ENCODE measurements at regions not wholly inside any gene's neighbourhood (a gene's known extent, or its start where the extent isn't known, plus 50 kb on each side); places are given as distances from the start of the nearest gene placed in this dataset.

GRCh38 chr16:52928955-52929354 is 123.7 kb downstream of the CHD9NB start:
- dilution Hi-C loops (cut with MboI; ENCODE audit: extremely low pct_ligation_motif_present, low sequenced_read_pairs), result no loop called here

GRCh38 chr16:52925143-52925542 is 127.6 kb downstream of the CHD9NB start:
- Histone ChIP-seq H3K4me2 (ENCODE audit: control insufficient read depth, extremely low read depth, insufficient read depth, low read depth, low read length) (no peak overlapping the region), H3K36me3 (ENCODE audit: control insufficient read depth in 2 of 2, extremely low read depth in 1 of 2, insufficient read depth in 2 of 2, low read length in 2 of 2) (no peaks in the 10 kb centered on the region), H3K4me3 (ENCODE audit: control insufficient read depth in 2 of 3, extremely low read depth in 1 of 3, insufficient read depth in 2 of 3, low read depth in 1 of 3, low read length in 3 of 3) (no peak overlapping the region), H2AFZ (ENCODE audit: control insufficient read depth, low read length) (no peak overlapping the region), H3K27me3 (ENCODE audit: control insufficient read depth, extremely low read depth, insufficient read depth, low read length) (no peaks in the 10 kb centered on the region), H3K9ac (ENCODE audit: control insufficient read depth, extremely low read depth, insufficient read depth, low read length) (no peak overlapping the region), H3K9me1 (ENCODE audit: control insufficient read depth, extremely low read depth, insufficient read depth, low read length) (no peaks in the 10 kb centered on the region), H3K79me2 (ENCODE audit: control insufficient read depth, insufficient read depth, low read length) (no peaks in the 10 kb centered on the region), H3K4me1 (ENCODE audit: control insufficient read depth, extremely low read depth, insufficient read depth, low read length) (no peaks in the 10 kb centered on the region), H4K20me1 (ENCODE audit: control insufficient read depth, extremely low read depth, insufficient read depth, low read length) (no peaks in the 10 kb centered on the region), H3K27ac (ENCODE audit: control insufficient read depth, insufficient read depth, low read length) (no peak overlapping the region), H3K9me3 (ENCODE audit: control insufficient read depth, low read depth, low read length) (no peaks in the 10 kb centered on the region)
- DNase-seq (ENCODE audit: low read depth, low spot score), result no peak
- TF ChIP-seq, protein P1, sequence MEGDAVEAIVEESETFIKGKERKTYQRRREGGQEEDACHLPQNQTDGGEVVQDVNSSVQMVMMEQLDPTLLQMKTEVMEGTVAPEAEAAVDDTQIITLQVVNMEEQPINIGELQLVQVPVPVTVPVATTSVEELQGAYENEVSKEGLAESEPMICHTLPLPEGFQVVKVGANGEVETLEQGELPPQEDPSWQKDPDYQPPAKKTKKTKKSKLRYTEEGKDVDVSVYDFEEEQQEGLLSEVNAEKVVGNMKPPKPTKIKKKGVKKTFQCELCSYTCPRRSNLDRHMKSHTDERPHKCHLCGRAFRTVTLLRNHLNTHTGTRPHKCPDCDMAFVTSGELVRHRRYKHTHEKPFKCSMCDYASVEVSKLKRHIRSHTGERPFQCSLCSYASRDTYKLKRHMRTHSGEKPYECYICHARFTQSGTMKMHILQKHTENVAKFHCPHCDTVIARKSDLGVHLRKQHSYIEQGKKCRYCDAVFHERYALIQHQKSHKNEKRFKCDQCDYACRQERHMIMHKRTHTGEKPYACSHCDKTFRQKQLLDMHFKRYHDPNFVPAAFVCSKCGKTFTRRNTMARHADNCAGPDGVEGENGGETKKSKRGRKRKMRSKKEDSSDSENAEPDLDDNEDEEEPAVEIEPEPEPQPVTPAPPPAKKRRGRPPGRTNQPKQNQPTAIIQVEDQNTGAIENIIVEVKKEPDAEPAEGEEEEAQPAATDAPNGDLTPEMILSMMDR (optimal IDR thresholded peaks at IDR 0.05 in 1 of 3, IDR thresholded peaks at IDR 0.05 in 1 of 3, conservative IDR thresholded peaks at IDR 0.05 in 1 of 3; ENCODE audit: extremely low read depth in 1 of 3, insufficient read depth in 2 of 3, low read length in 3 of 3), result no peak
- no peak for TF ChIP-seq EZH2 (IDR thresholded peaks at IDR 0.05; ENCODE audit: low read length)
- no peak for FAIRE-seq
- dilution Hi-C loops (cut with MboI; ENCODE audit: extremely low pct_ligation_motif_present, low sequenced_read_pairs), result no loop called here

More at GRCh38 chr16:52928955-52929354, 123.7 kb downstream of the CHD9NB start:
- Histone ChIP-seq H3K79me2 (ENCODE audit: control insufficient read depth, insufficient read depth, low read length) (no peaks in the 10 kb centered on the region), H3K4me2 (ENCODE audit: control insufficient read depth, extremely low read depth, insufficient read depth, low read depth, low read length) (no peak overlapping the region), H3K4me1 (ENCODE audit: control insufficient read depth, extremely low read depth, insufficient read depth, low read length) (no peaks in the 10 kb centered on the region), H3K9me3 (ENCODE audit: control insufficient read depth, low read depth, low read length) (no peaks in the 10 kb centered on the region), H3K9ac (ENCODE audit: control insufficient read depth, extremely low read depth, insufficient read depth, low read length) (no peak overlapping the region), H3K27ac (ENCODE audit: control insufficient read depth, insufficient read depth, low read length) (no peak overlapping the region), H3K4me3 (ENCODE audit: control insufficient read depth in 2 of 3, extremely low read depth in 1 of 3, insufficient read depth in 2 of 3, low read depth in 1 of 3, low read length in 3 of 3) (no peak overlapping the region), H3K36me3 (ENCODE audit: control insufficient read depth in 2 of 2, extremely low read depth in 1 of 2, insufficient read depth in 2 of 2, low read length in 2 of 2) (no peaks in the 10 kb centered on the region), H3K27me3 (ENCODE audit: control insufficient read depth, extremely low read depth, insufficient read depth, low read length) (no peaks in the 10 kb centered on the region), H2AFZ (ENCODE audit: control insufficient read depth, low read length) (no peak overlapping the region), H3K9me1 (ENCODE audit: control insufficient read depth, extremely low read depth, insufficient read depth, low read length) (no peaks in the 10 kb centered on the region), H4K20me1 (ENCODE audit: control insufficient read depth, extremely low read depth, insufficient read depth, low read length) (no peaks in the 10 kb centered on the region)
- no peak for FAIRE-seq
- TF ChIP-seq EZH2 (IDR thresholded peaks at IDR 0.05; ENCODE audit: low read length), result no peak
- TF ChIP-seq, protein P1 (optimal IDR thresholded peaks at IDR 0.05 in 1 of 3, IDR thresholded peaks at IDR 0.05 in 1 of 3, conservative IDR thresholded peaks at IDR 0.05 in 1 of 3; ENCODE audit: extremely low read depth in 1 of 3, insufficient read depth in 2 of 3, low read length in 3 of 3), result no peak
- DNase-seq (ENCODE audit: low read depth, low spot score), result no peak

Data from keratinocyte (primary cell).